Neutrophil (primary cell): ENCODE measurements at regions not wholly inside any gene's neighbourhood (a gene's known extent, or its start where the extent isn't known, plus 50 kb on each side); places are given as distances from the start of the nearest gene placed in this dataset.

Source experiments
- H3K27ac ChIP-seq: fragments of 200-600 bp; sonication (generic); 2 replicates; pipeline ENCODE4 v1.5.1; 2016; ENCODE audit warnings: mild to moderate bottlenecking, moderate library complexity
- H3K27me3 ChIP-seq: fragments of 200-600 bp; sonication (generic); 2 replicates; pipeline ENCODE4 v1.6.0; 2016; ENCODE audit warnings: mild to moderate bottlenecking
- H3K36me3 ChIP-seq: fragments of 200-600 bp; sonication (generic); 2 replicates; pipeline ENCODE4 v1.5.1; 2017
- H3K4me1 ChIP-seq, 2 experiments: fragments of 200-600 bp in 1 of 2; sonication (generic) in 1 of 2; 1 replicate in 1 of 2; 2 replicates in 1 of 2; pipeline versions ENCODE4 v1.5.1 to v1.6.1; 2013 to 2016; ENCODE audit warnings: low read depth in 1 of 2, low read length in 1 of 2, mild to moderate bottlenecking in 1 of 2, moderate library complexity in 1 of 2; ENCODE audit not compliant: control insufficient read depth in 1 of 2, insufficient read depth in 1 of 2
- H3K4me3 ChIP-seq, 2 experiments: fragments of 200-600 bp in 1 of 2; sonication (generic) in 1 of 2; 1 replicate in 1 of 2; 2 replicates in 1 of 2; pipeline ENCODE4 v1.5.1; 2013 to 2016; ENCODE audit warnings: low read depth in 1 of 2, low read length in 1 of 2, mild to moderate bottlenecking in 1 of 2, moderate library complexity in 1 of 2
- H3K9me3 ChIP-seq: fragments of 200-600 bp; sonication (generic); 2 replicates; pipeline ENCODE4 v1.5.1; 2016
- CTCF ChIP-seq: fragments of 200-600 bp; sonication (generic); IDR thresholded peaks from 2 replicates; pipeline ENCODE4 v1.5.1; 2016; ENCODE audit warnings: antibody characterized with exemption

DNA sequence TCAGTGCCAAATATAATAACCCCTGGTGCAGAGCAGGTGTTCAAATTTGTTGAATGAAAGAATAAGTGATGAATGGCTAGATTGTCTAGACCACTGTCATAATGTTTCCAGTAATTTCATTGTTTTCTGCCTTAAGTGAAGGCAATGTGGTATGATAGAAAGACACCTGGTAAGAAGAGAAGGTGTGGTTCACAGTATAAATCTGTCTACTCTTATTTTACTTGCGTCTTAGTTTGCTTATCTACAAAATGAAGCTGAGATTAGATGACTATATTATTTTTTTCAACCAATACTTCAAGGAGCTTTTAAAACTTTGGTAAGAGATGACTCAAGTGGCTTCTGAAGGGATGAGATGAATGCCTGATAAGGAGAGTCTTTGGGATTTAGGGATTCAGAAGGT is 788.4 kb downstream of the EPHA4 start:
- no peak overlapping the region for H3K4me3 ChIP-seq

DNA sequence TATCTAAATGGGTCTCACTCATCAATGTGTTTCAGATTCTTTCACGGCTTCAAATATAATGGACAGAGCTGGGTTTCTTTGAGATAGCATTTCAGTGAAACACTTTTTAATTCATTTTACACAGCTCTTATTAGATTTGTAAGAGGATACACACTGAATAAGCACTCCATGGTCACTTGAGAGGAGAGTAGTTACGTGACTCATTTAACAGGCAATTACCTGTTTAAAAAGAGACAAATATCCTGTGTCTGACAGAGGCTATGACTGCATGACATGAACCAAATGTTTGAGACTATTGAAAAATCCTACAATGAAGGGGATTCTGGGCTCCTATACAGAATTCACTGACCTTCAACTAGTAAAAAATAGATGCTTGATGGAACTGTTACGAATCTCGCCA is 786.9 kb downstream of the EPHA4 start:
- Histone ChIP-seq H3K27me3 (no peaks in the 10 kb centered on the region), H3K9me3 (no peaks in the 10 kb centered on the region), H3K36me3 (no peaks in the 10 kb centered on the region), H3K4me3 (no peak overlapping the region), H3K4me1 (no peaks in the 10 kb centered on the region), H3K27ac (no peak overlapping the region)
- TF ChIP-seq CTCF = no peak

More for the DNA sequence above, 788.4 kb downstream of the EPHA4 start:
- Histone ChIP-seq H3K27ac (no peak overlapping the region), H3K27me3 (no peaks in the 10 kb centered on the region), H3K9me3 (no peaks in the 10 kb centered on the region), H3K4me1 (no peaks in the 10 kb centered on the region), H3K36me3 (no peaks in the 10 kb centered on the region)
- no peak for TF ChIP-seq CTCF

GRCh38 chr2:220786216-220786615 is 785.9 kb downstream of the EPHA4 start:
- Histone ChIP-seq H3K4me3 (no peak overlapping the region), H3K27me3 (no peaks in the 10 kb centered on the region), H3K36me3 (no peaks in the 10 kb centered on the region), H3K27ac (no peak overlapping the region), H3K9me3 (no peaks in the 10 kb centered on the region), H3K4me1 (no peaks in the 10 kb centered on the region)
- no peak for TF ChIP-seq CTCF

GRCh38 chr2:220787251-220787650 is 784.9 kb downstream of the EPHA4 start:
- no peak for TF ChIP-seq CTCF
- no peak overlapping the region for H3K4me3 ChIP-seq
- H3K36me3 ChIP-seq = no peaks in the 10 kb centered on the region
- H3K9me3 ChIP-seq = no peaks in the 10 kb centered on the region
- no peak overlapping the region for H3K27ac ChIP-seq
- no peaks in the 10 kb centered on the region for H3K27me3 ChIP-seq
- no peaks in the 10 kb centered on the region for H3K4me1 ChIP-seq

GRCh38 chr2:220789961-220790360 is 782.1 kb downstream of the EPHA4 start:
- no peak for TF ChIP-seq CTCF
- Histone ChIP-seq H3K27ac (no peak overlapping the region), H3K27me3 (no peaks in the 10 kb centered on the region), H3K9me3 (no peaks in the 10 kb centered on the region), H3K36me3 (no peaks in the 10 kb centered on the region), H3K4me3 (no peak overlapping the region), H3K4me1 (no peaks in the 10 kb centered on the region)

DNA sequence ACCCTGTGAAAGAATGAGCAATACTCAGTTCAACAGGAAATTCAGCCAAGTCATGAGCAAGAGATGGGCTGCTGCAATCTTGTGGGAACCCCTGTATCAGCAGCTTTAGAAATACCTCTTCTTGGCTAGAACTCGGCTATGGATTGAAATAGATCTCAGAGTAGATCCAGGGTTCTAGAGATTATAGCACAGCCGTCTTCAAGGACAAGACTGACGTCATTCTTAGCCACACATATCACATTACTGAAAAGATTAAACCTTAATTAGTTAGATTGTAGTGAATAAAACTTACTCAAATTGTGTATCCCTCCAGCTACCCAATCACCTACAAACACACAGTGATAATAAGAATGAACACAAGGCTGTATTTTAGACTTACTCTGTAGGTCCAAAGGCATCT is 776.4 kb downstream of the EPHA4 start:
- Histone ChIP-seq H3K27me3 (no peaks in the 10 kb centered on the region), H3K9me3 (no peaks in the 10 kb centered on the region), H3K27ac (no peak overlapping the region), H3K4me1 (no peaks in the 10 kb centered on the region), H3K4me3 (no peak overlapping the region), H3K36me3 (no peaks in the 10 kb centered on the region)
- no peak for TF ChIP-seq CTCF
